H1 (cell line): ENCODE measurements at regions not wholly inside any gene's neighbourhood (a gene's known extent, or its start where the extent isn't known, plus 50 kb on each side); places are given as distances from the start of the nearest gene placed in this dataset.

Source experiments
- EZH2 ChIP-seq: fragments of 200-600 bp; sonication (generic); IDR thresholded peaks from 2 replicates; pipeline ENCODE4 v1.7.1; 2012; ENCODE audit warnings: low read depth, mild to moderate bottlenecking, moderate library complexity, low read length, inconsistent platforms; ENCODE audit not compliant: severe bottlenecking
- HDAC2 ChIP-seq, 2 experiments: fragments of 300-600 bp in 1 of 2; sonication (generic) in 1 of 2; IDR thresholded peaks; 2 replicates each; pipeline ENCODE4 v1.6.1; 2011 to 2012; ENCODE audit warnings: low read depth in 2 of 2, low read length in 2 of 2, mild to moderate bottlenecking in 2 of 2, moderate library complexity in 2 of 2, borderline replicate concordance in 1 of 2, inconsistent platforms in 1 of 2
- JUND ChIP-seq: IDR thresholded peaks from 2 replicates; pipeline ENCODE4 v1.6.1; 2011; ENCODE audit warnings: mild to moderate bottlenecking, improper control_type of control experiment, low read length
- NRF1 ChIP-seq: IDR thresholded peaks from 2 replicates; pipeline ENCODE4 v1.6.1; 2011; ENCODE audit warnings: mild to moderate bottlenecking, low read depth, low read length, improper control_type of control experiment
- POLR2A ChIP-seq, 2 experiments: IDR thresholded peaks; 1 replicate in 1 of 2; 2 replicates in 1 of 2; pipeline ENCODE4 v1.6.1; 2011; ENCODE audit warnings: low read depth in 2 of 2, low read length in 2 of 2, mild to moderate bottlenecking in 2 of 2; ENCODE audit errors: control extremely low read depth in 1 of 2
- RBBP5 ChIP-seq: IDR thresholded peaks from 2 replicates; pipeline ENCODE4 v1.7.1; 2012; ENCODE audit warnings: low read depth, mild to moderate bottlenecking, inconsistent platforms, low read length, moderate library complexity, borderline replicate concordance
- TF ChIP-seq, protein P1 (sequence below), 3 experiments: IDR thresholded peaks; 1 replicate in 2 of 3; 2 replicates in 1 of 3; pipeline versions ENCODE4 v1.5.1 to v1.6.1; 2011; ENCODE audit warnings: low read length in 3 of 3, mild to moderate bottlenecking in 3 of 3, inconsistent platforms in 2 of 3, low read depth in 1 of 3, moderate library complexity in 1 of 3; ENCODE audit not compliant: insufficient read depth in 1 of 3; ENCODE audit errors: control extremely low read depth in 1 of 3
- TF ChIP-seq, protein P2 (sequence below): IDR thresholded peaks from 2 replicates; pipeline ENCODE4 v1.6.1; 2012; ENCODE audit warnings: low read length, inconsistent platforms
- TF ChIP-seq, protein P3 (sequence below): IDR thresholded peaks from 2 replicates; pipeline ENCODE4 v1.6.1; 2012; ENCODE audit warnings: inconsistent platforms

DNA sequence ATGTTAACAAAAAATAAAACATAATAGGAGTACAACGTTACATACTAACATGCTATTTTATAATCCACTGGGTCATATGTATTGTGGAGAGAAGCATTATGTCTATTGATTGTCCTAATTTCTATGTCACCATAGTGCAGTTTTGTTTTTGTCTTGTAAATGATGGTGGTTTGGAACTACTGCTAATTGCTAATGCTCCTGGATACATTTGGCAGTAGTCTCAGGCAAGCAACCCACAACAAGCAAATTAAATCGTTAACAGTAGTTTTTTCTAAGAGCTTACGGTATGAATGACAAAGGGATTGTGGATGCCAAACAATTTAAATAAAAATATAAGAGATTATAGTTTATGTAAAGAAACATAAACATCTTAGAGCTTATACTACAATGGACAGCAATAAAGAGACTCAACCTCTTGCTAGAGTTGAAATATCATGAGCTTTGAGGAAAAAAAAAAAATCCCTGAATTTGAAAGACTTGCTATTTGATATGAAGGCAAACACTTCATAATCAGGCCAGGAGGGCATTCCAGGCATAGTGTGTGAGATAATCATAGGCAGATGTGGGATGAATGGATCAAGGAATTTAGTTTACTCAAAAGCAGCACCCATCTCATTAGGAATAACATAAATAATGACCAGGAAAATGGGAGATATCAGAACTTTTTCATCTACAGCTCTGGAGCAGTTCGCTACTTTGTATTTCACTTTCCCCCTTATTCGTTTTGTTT, 181.3 kb downstream of the CCDC59 start:
- TF ChIP-seq, protein P1, sequence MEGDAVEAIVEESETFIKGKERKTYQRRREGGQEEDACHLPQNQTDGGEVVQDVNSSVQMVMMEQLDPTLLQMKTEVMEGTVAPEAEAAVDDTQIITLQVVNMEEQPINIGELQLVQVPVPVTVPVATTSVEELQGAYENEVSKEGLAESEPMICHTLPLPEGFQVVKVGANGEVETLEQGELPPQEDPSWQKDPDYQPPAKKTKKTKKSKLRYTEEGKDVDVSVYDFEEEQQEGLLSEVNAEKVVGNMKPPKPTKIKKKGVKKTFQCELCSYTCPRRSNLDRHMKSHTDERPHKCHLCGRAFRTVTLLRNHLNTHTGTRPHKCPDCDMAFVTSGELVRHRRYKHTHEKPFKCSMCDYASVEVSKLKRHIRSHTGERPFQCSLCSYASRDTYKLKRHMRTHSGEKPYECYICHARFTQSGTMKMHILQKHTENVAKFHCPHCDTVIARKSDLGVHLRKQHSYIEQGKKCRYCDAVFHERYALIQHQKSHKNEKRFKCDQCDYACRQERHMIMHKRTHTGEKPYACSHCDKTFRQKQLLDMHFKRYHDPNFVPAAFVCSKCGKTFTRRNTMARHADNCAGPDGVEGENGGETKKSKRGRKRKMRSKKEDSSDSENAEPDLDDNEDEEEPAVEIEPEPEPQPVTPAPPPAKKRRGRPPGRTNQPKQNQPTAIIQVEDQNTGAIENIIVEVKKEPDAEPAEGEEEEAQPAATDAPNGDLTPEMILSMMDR (IDR thresholded peaks at IDR 0.05; ENCODE audit: control extremely low read depth in 1 of 3, insufficient read depth in 1 of 3, low read depth in 1 of 3, low read length in 3 of 3): no peak
- TF ChIP-seq JUND (no peak), EZH2 (no peak), POLR2A (IDR thresholded peaks at IDR 0.05; ENCODE audit: control extremely low read depth in 1 of 2, low read depth in 2 of 2, low read length in 2 of 2) (no peak), RBBP5 (no peak), HDAC2 (IDR thresholded peaks at IDR 0.05; ENCODE audit: borderline replicate concordance in 1 of 2, low read depth in 2 of 2, low read length in 2 of 2) (no peak), NRF1 (no peak)
- TF ChIP-seq, protein P2, sequence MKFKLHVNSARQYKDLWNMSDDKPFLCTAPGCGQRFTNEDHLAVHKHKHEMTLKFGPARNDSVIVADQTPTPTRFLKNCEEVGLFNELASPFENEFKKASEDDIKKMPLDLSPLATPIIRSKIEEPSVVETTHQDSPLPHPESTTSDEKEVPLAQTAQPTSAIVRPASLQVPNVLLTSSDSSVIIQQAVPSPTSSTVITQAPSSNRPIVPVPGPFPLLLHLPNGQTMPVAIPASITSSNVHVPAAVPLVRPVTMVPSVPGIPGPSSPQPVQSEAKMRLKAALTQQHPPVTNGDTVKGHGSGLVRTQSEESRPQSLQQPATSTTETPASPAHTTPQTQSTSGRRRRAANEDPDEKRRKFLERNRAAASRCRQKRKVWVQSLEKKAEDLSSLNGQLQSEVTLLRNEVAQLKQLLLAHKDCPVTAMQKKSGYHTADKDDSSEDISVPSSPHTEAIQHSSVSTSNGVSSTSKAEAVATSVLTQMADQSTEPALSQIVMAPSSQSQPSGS: no peak
- TF ChIP-seq, protein P3, sequence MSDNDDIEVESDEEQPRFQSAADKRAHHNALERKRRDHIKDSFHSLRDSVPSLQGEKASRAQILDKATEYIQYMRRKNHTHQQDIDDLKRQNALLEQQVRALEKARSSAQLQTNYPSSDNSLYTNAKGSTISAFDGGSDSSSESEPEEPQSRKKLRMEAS: no peak
